NCI-H345 treated with DMSO at 0.1 percent for 48 hours (cell line): ENCODE measurements at regions not wholly inside any gene's neighbourhood (a gene's known extent, or its start where the extent isn't known, plus 50 kb on each side); places are given as distances from the start of the nearest gene placed in this dataset.
"Not testable (repeated sequence)": the region's sequence is repeated elsewhere in the genome, so short reads cannot be mapped to it uniquely, and the experiment has no call there.

Experiments
- DNase-seq: peaks from one replicate; lab custom pipeline; 2025; ENCODE audit not compliant: unreplicated experiment; lab: John Stamatoyannopoulos, UW

GRCh38 chr13:54676526-54677113 is 1648.0 kb downstream of the OLFM4 start:
- no peak for DNase-seq

DNA sequence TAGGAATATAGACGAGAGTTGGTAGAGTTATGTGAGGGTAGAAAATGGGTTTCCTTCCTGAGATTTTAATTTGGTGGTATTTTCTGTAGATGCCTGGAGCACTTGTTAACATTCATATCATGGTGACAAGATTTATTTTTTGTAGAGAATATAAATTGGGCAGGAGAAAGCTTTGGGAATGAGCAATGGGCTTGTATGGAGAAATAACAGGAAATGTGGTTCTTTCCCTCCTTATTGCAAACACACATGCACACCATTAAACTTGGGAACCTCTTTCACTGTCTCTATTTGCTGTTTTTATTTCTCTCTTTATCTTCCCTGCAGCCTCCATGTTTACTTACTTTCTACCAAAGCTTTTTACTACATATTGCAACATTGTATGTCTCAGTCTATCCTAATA is 1653.6 kb downstream of the OLFM4 start:
- no peak for DNase-seq

DNA sequence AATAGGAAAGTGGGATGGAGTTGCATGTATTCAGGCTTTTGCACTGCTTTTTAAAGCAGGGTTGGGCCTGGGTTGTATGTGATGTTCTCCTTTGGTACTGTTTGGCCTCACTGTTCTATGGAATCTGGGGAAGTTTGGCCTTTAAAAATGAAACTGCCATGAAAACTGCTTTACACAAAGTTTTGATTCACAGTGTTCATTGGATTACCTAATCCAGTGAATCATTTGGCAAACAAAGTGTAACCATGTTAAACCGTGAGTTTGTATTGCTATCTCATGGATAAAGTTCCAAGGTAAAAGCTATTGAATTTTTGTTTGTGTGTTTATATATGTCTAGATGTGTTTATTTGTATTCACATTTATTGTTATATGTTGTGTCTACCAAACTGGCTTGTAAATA is 1658.6 kb downstream of the OLFM4 start:
- DNase-seq: no peak

GRCh38 chr13:54699831-54700230 is 1671.2 kb downstream of the OLFM4 start:
- DNase-seq: no peak

DNA sequence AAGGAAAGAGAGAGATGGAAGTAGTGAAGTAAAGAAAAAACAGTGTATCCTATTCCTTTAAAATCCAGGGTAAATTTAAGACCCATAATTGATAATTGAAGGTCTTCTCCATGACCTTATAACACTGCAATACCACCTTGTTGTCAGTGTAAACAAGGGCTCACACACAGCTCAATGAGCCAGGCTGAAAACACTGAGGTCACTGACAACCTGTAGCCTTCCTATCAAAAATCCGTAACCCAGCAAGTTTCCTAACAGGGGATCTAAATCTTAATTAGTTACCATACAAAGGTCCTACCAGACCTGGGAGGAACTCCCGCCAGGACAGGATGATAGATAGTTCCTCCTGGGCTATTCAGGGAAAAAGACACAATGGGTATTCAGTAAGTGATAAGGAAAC is 1677.1 kb downstream of the OLFM4 start:
- DNase-seq: no peak

DNA sequence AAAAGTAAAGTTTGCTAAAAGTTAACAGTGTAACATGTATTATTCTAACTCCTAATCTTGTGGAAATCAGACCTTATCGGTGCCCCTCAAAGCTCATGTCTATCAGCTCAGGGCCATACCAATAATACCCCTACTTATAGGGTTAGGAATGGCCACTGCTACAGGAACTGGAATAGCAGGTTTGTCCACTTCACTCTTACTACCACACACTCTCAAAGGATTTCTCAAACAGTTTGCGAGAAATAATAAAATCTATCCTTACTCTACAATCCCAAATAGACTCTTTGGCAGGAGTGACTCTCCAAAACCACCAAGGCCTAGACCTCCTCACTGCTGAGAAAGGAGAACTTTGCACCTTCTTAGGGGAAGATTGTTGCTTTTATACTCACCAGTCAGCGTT is 1677.7 kb downstream of the OLFM4 start:
- DNase-seq: no peak

DNA sequence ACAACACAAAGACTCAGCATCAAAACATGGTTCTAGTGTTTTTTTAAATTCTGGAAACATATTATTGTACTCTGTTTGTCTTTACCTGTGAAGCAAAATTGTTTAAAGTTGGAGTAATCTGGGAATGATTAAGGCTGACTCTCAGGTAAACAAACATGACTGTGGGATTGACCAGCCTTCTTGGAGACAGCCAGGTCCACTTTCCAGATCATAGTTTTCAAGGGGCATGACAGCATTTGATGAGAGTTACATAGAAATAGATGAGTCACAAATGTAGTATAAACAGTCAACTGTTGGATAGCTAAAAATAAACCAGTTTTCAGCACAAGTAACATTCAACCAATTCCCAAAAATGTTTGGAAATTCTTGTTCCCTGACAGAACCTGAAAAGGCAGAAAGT is 1680.9 kb downstream of the OLFM4 start:
- DNase-seq: no peak

GRCh38 chr13:54733639-54734038 is 1705.0 kb downstream of the OLFM4 start:
- no peak for DNase-seq

GRCh38 chr13:54737211-54737610 is 1708.6 kb downstream of the OLFM4 start:
- DNase-seq: not testable (repeated sequence)

- no peak for DNase-seq
These were observed 1714.4 kb downstream of the OLFM4 start for GRCh38 chr13:54742984-54743383.

GRCh38 chr13:54744747-54745146 is 1716.1 kb downstream of the OLFM4 start:
- DNase-seq: no peak

- peak; percentile 30 for DNase-seq
These were observed 1721.9 kb downstream of the OLFM4 start for GRCh38 chr13:54750521-54750920.

DNA sequence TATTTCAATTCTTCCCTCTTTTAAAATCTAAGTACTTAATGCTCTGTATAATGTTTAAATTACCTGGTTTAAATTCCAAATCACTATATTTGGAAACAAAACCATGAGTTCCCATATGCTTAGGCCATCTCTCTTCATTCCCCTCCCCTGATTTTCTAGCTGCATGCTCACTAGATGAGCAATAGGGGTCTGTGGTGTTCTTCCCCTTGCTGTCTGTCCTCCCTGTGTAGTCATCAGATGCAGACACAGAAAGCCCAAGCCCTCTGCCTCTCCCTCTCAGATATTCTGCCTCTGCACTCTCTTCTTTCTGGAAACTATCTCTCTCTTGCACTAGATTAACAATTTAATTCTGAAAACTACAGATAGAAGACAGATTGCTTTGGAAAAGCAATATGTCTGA is 1730.2 kb downstream of the OLFM4 start:
- DNase-seq: no peak

DNA sequence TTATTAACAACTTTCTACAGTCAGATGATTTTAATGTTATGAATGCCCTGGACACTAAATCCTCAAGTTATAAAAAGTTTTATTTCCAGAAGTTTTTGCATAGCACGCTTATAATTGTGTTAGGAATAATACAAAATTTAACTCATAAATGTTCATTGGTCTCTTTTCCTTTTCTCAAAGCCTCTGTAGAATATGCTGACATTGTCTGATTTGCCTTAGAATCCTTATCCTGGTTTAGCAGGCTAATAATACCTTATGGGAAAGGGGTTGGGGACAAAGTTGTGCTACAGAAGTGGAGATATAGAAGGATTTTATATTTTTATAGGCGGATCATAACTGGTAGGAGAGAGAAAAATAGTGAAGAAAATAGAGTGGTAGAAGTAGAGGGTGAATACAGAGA is 1739.6 kb downstream of the OLFM4 start:
- no peak for DNase-seq

- DNase-seq: no peak
These were observed 1747.0 kb downstream of the OLFM4 start for GRCh38 chr13:54775501-54776191.

GRCh38 chr13:54787754-54788153 is 1759.1 kb downstream of the OLFM4 start:
- DNase-seq: no peak

DNA sequence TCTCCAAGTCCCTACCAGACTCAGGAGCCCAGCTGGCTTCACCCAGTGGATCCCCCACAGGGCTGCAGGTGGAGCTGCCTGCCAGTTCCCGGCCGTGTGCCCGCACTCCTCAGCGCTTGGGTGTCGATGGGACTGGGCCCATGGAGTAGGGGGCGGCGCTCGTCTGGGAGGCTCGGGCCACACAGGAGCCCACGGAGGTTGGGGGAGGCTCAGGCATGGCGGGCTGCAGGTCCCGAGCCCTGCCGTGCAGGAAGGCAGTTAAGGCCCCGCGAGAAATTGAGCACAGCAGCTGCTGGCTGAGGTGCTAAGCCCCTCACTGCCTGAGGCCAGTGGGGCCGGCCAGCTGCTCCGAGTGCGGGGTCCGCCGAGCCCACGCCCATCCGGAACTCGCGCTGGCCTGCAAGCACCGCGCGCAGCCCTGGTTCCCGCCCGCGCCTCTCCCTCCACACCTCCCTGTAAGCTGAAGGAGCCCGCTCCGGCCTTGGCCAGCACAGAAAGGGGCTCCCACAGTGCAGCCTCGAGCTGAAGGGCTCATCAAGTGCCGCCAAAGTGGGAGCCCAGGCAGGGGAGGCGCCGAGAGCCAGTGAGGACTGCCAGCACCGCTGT is 1771.1 kb downstream of the OLFM4 start:
- no peak for DNase-seq

DNA sequence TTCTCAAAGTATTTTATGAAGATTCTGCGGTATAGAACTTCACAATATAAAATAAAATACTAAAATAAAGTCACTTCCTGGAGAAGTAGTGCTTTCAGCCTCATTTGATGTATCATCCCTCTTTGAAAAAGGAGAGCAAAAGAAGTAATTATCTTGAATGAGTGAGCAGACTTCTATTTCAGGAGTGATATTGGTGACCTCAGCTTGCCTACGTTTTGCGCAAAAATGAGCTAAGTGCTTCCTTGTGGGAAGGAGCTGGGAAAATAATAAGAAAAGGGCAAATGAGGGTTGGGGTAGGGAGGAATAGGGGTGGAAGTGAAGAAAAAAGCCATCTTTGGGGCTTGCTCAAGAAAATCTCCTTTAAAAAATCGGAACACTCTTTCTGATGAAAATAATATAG is 1773.6 kb downstream of the OLFM4 start:
- DNase-seq: no peak

DNA sequence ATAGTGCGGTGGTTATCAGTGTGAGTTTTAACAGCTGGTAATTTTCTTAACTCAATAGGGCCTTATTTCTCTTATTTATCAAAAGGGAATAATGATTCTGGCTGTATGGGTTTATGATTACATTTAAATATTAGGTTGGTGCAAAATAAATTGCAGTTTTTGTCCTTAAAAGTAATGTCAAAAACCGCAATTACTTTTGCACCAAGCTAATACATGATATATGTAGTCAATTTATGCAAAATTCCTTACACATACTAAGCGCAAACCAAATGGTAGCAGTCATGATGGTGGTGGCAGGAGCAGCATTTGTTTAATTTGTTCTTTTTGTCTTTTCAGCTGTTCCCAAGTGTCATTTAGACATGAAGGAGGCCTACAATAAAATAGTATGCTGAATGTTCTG is 1777.1 kb downstream of the OLFM4 start:
- no peak for DNase-seq

- not testable (repeated sequence) for DNase-seq
These were observed 1793.4 kb downstream of the OLFM4 start for GRCh38 chr13:54821938-54822470.

DNA sequence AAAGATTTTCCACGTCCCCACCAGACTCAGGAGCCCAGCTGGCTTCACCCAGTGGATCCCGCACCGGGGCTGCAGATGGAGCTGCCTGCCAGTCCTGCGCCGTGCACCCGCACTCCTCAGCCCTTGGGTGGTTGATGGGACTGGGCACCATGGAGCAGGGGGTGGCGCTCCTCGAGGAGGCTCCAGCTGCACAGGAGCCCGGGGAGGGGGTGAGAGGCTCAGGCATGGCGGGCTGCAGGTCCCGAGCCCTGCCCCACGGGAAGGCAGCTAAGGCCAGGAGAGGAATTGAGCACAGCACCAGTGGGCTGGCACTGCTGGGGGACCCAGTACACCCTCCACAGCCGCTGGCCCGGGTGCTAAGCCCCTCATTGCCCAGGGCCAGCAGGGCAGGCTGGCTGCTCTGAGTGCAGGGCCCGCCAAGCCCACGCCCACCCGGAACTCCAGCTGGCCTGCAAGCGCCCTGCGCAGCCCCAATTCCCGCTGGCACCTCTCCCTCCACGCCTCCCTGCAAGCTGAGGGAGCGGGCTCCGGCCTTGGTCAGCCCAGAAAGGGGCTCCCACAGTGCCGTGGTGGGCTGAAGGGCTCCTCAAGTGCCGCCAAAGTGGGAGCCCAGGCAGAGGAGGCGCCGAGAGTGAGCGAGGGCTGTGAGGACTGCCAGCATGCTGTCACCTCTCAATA is 1800.9 kb downstream of the OLFM4 start:
- not testable (repeated sequence) for DNase-seq

DNA sequence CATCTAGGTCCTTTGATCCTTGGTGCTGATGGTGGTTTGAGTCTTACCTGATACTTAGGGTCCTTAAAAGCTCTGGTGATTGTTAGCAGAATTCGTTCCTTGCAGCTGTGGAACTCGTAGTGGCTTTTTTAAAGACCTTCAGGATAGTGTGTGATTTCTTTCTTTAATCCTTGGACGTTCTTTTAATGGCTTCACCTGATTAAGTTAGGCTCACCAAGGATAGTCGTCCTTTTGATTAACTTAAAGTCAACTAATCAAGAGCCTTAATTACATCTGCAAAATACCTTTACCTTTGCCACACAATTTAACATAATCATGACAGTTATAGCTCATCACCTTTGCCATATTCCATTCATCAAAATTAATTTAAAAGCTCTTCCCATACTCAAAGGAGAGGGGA is 1807.7 kb downstream of the OLFM4 start:
- no peak for DNase-seq
